ENCODE measurements at regions not wholly inside any gene's neighbourhood (a gene's known extent, or its start where the extent isn't known, plus 50 kb on each side); places are given as distances from the start of the nearest gene placed in this dataset.
"Not testable (repeated sequence)": the region's sequence is repeated elsewhere in the genome, so short reads cannot be mapped to it uniquely, and the experiment has no call there.

DNA sequence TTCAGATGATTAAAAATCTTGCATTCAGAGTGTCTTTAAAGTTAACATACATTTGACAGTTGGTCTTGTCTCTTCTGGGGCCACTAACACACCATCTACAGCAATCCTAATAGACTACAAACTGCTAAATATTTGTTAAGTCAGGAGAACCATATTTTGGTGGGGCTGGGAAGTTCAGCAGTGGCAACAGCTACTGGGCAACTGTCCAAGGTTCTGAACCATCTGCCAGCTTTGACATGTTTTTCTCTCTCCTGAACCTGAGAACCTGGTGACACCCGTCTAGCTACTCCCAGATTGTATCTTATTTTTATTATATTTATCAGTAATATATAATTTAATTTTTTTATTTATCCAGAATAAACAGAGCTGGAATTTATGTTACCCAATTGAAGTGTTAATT lies 199.0 kb upstream of the DPYD start:
- no peak for DNase-seq (ENCODE audit: low read depth in 3 of 3)

DNA sequence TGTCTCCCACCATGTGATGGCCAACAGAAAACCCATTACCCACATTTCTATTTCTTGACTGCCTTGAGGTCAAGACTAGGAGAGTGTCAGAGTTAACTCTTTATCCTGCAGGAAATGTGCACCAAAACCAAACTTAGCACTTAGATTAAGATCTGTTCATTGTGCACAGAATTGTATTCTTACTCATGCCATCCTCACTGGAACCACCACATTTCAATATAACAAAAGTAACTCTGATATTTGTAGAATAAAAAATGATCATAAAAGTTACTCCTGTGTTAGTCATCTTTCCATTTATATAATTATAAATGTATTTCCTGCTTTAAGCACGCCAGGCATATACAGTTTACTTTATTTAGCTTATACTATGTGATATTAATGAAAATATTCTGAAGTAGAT lies 193.0 kb upstream of the DPYD start:
- DNase-seq (ENCODE audit: low read depth in 3 of 3) = no peak

DNA sequence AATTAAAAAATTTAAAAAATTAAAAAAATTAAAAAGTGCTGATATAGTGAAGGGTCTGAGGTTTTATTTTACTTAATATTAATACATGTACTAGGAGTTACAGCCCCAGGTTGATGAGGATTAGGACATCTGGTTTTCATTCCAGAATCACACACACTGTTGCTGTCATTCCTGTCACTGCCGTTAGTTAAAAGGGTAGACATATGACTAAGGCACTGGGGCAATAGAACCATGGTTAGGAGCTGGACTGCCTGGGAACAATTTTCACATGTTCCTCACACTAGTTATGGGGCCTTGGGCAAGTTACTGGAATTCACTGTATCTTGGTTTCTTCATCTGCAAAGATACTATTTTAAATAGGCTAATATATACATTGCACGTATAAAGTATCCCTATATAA lies 191.8 kb upstream of the DPYD start:
- no peak for DNase-seq (ENCODE audit: low read depth in 3 of 3)

DNA sequence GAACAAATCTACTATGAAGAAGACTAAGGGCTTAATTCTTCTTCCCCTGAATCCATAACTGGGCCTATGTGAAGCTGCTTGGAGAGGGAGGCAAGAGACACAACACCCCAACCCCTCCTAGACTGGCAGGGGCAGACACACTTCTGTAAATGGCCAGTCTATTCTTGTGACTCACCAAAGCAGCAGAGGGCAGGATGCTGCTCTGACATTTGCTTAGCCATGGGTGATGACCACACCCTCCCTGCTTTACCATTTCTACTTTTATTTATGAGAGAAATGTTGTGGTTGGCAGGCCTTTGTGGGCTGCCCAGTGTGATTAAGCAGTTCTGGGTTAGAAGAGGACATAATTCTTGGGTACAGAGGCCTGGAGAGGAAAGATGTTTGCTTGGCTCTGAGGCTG lies 189.8 kb upstream of the DPYD start:
- no peak for DNase-seq (ENCODE audit: low read depth in 3 of 3)

GRCh38 chr1:98108378-98108777 lies 187.5 kb upstream of the DPYD start:
- not testable (repeated sequence) for DNase-seq (ENCODE audit: low read depth in 3 of 3)

- no peak for DNase-seq (ENCODE audit: low read depth in 3 of 3)
Observed at GRCh38 chr1:98107256-98107655, 186.4 kb upstream of the DPYD start.

DNA sequence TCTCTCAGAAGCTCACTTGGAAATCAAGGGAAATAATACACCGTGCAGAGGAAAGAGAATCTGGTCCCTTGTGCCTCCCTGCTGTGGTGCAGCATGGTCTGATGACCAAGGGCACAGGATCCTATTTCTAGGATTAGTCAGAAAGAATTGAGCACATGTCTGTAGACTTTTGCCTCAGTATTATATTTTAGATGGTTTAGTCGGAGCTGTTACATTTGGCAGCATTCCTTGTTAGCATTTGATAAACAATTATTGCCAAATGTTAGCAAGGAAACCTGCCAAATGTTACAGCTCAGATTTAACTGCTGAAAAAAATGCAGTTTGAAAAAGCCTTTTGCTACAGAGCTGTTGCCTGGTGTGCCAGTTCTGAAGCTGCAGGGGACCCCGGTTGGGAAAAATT lies 183.5 kb upstream of the DPYD start:
- DNase-seq (ENCODE audit: low read depth in 3 of 3) = no peak

GRCh38 chr1:98103617-98104285 lies 182.9 kb upstream of the DPYD start:
- no peak for DNase-seq (ENCODE audit: low read depth in 3 of 3)

- no peak for DNase-seq (ENCODE audit: low read depth in 3 of 3)
Observed at GRCh38 chr1:98102345-98103030, 181.7 kb upstream of the DPYD start.

DNA sequence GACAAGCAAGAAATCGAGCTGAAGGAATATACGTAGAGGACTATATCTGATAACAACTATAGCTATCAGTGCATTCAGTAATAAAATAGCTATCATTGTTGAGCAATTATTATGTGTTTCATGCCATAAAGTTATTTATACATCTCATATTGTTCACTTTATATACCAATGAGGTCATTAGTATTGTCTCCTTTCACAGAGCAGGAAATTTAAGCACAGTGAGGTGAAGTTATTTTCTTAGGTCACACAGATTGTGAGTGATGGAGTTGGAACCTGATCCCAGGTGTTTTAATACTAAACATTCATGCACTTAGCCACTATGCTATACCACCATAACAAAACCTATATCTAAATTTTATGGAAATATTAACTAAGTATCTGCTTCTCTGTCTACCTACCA lies 180.5 kb upstream of the DPYD start:
- DNase-seq (ENCODE audit: low read depth in 3 of 3) = no peak

DNA sequence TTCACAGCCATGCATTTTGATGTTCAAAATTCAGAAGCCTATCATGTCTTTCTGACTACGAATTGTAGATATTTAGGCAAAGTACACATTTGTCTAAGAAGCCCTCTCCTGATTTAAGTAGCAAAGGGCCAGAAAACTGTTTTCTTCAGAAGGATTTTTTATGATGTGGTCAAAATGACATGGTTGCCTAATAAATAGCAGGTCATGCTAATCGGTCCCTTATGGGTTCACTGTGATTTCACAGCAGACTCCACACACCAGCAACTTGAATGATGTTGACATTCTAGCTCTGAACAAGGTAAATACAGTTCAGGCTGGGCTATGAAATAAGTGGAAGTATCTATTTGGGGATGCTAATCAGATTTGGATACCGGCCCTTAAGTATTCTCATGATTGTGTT lies 178.7 kb upstream of the DPYD start:
- DNase-seq (ENCODE audit: low read depth in 3 of 3) = no peak

DNA sequence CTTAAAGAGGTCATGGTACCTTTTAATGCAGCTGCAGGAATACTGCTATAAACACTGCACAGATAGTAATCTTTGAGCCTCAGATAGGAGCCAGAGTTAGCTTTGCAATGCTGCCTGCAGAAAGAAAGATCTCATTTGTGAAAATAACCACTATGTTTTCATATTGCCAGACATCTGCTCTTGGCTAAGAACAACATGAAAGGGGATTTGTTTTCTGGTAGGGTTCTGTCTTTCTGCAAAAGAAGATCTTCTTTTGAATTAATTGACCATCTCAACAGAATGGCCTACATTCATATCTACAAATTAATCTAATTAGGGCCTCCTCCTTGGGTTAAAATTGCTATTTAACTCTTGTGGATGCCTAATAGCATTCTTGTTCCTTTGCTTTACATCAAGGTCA lies 177.6 kb upstream of the DPYD start:
- DNase-seq (ENCODE audit: low read depth in 3 of 3) = no peak

GRCh38 chr1:98090351-98090750 lies 169.5 kb upstream of the DPYD start:
- no peak for DNase-seq (ENCODE audit: low read depth in 3 of 3)

DNA sequence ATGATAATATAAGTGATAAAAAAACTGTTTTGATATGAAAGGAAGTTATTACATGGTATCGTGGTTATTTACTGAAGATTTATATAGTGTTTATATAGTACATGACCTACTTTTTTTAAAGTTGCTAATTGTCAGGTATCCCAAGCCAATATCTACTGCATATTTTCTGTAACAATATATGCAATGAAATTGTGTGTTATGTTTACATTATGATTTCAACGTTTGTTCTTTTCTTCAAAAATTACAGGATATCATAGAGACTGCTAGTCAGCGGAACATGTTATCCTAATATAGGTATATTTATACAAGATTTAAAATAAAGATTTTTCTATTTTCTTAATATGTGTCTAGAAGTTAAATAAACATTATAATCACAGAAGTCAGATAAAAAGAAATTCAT lies 167.5 kb upstream of the DPYD start:
- DNase-seq (ENCODE audit: low read depth in 3 of 3) = no peak

GRCh38 chr1:98086796-98087441 lies 166.1 kb upstream of the DPYD start:
- no peak for DNase-seq (ENCODE audit: low read depth in 3 of 3)

- DNase-seq (ENCODE audit: low read depth in 3 of 3) = no peak
Observed at GRCh38 chr1:98086156-98086555, 165.3 kb upstream of the DPYD start.

DNA sequence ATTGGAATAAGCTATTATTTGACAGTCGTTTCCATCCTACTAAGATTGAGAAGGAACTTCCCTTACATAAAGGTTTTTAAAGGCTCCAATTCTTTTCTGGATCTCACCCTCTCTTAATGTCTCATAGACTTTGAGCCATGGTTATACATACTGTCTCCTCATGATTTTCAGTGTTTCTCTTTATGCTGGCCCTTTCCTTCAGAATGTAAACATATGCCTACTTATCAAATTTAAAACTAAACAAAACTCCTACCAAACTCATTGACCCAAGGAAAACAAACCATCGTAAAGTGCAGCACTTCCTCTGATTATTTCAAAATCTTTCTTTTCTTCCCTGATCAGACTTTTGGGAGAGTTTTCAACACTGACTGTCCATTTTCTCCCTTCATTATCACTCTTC lies 163.4 kb upstream of the DPYD start:
- no peak for DNase-seq (ENCODE audit: low read depth in 3 of 3)

DNA sequence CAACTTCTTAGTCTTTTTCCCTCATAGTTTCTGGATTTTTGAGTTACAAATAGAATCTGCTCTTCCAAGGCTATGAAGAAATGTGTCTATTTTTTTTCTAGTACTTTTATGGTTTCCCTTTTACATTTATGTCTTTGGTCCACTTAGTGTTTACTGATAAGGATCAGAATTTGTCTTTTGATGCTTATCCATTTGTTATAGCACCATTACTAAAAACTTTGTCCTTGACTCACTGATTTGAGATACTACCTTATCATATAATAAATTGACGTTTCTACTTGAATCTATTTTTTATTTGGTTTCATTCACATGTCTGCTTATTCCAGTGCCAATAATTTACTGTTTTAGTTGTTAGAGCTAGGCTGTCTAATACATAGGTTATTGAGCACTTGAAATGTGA lies 161.1 kb upstream of the DPYD start:
- DNase-seq (ENCODE audit: low read depth in 3 of 3) = no peak

DNA sequence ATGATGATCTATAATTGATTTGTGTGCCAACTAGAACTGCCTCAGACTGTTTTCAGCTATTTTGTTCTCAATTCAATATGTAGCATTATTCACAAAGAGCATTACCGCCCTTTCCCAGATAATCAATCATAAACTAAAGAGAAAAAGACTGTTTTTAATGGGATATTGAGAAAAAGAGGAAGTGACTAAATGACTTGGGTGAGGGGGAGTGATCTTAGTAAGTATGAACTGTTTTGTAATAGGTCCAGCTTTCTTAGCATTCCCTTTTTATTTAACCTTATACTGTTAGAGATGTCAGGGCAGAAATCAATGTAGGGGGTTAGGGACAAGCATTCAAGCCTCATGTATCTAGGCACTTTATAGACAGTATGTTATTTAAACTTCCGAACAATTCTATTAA lies 157.8 kb upstream of the DPYD start:
- no peak for DNase-seq (ENCODE audit: low read depth in 3 of 3)

GRCh38 chr1:98077691-98078090 lies 156.9 kb upstream of the DPYD start:
- no peak for DNase-seq (ENCODE audit: low read depth in 3 of 3)

GRCh38 chr1:98075626-98076025 lies 154.8 kb upstream of the DPYD start:
- no peak for DNase-seq (ENCODE audit: low read depth in 3 of 3)

- no peak for DNase-seq (ENCODE audit: low read depth in 3 of 3)
Observed at GRCh38 chr1:98073823-98074222, 153.0 kb upstream of the DPYD start.

DNA sequence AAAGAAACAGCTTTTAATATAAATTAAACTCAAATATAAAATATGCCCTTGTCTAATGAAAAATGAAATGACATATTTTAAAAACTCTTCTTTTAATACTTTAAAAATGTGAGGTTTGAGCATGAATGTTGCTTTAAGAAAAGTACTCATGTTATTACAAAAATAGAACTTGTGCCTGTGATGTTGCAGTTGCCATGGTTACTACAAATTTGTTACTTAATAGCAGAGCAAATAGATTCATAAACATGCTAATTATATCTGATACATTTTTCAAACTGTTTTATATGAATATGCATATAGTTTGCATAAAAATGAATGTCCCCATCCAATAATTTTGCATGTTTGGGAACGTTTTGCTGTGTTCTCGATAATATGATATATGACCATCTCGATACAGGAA lies 152.3 kb upstream of the DPYD start:
- no peak for DNase-seq (ENCODE audit: low read depth in 3 of 3)

Measured in stimulated activated CD4-positive, alpha-beta T cell treated with anti-CD3 and anti-CD28 coated beads, TNF-alpha, amount 100 ng/mL, for 48 hours (primary cell).